ENCODE measurements at regions not wholly inside any gene's neighbourhood (a gene's known extent, or its start where the extent isn't known, plus 50 kb on each side); places are given as distances from the start of the nearest gene placed in this dataset.
"Not testable (repeated sequence)": the region's sequence is repeated elsewhere in the genome, so short reads cannot be mapped to it uniquely, and the experiment has no call there.

DNA sequence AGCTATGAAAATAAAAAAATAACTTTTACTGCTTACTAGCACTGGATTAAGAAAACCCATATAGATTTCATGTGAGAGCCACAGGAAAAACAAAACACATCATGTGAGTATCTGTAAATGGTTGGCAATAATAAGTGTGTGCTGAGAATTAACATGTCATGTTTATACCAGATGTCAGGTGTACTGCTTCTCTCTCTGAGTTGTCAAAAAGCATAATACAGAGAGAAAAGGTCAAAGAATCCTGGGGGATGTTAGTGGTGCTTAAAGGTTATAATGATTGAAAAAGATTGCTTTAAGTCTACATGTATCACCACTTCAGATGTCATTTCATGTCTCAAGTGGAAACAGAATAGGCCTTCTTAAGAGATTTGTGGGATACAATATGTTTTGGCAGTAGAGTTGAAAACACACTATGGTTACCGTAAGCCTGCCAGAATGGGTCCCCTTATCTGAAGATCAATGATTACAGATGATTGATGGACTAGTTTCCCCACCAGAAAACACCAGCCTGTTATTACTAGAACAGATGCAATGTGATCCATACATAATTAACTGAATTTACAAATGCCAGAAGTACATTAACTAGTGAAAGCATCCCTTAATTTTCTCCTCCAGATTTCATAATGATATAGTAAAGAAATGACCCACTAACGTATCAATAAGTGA is 204.1 kb downstream of the CNTN3 start:
- DNase-seq = no peak

DNA sequence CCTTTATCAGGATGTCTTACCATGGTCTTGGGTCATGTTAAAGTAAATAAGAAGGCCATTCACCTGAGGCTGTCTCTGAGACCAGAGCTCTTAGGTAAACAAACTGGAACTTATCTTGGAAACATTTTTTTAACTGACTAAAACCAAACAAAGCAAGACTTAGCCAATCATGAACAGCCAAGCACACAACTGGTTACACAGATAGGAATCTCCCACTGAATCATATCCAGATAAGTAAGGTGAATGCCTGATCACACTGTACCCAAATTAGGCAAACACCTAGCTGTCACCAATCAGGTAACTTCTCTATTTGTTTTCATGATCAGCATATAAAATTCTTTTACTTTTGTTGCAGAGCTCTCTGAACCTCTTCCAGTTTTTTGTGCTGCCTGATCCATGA is 205.4 kb downstream of the CNTN3 start:
- no peak for DNase-seq

DNA sequence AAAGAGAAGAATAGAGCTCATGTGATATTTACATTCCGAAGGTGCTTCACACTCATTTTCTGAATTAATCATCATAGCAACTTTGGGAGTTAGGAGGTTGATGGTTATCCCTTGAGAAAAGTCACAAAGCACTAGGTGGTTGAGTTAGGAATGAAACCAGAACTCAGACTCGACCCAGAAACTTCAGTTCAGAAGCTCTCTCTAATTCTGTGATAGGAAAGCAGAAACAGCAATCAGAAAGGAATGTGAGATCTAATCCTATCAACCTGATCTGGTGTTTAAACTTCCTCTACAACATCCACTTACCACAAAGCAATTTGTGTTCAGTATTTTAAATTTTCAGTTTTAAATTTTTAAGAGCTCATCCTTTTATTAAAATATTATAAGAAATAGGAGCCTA is 211.2 kb downstream of the CNTN3 start:
- no peak for DNase-seq

DNA sequence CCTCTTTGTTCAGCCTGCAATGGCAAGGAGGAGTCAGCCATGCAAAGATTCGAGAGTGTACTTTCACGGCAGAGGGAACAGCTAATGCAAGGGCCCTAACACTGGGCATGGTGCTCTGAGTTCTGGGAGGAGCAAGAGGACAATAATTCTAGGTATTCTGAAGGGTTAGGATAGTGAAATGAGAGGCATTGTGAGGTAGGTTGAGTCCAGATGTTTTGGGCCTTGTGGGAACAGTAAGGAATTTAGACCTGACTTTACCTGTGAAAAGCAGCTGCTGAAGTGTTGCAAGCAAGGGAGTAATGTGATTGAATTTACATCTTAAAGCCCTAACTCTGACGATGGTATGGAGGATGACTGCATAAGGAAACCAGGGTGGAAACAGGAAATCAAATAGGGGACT is 211.6 kb downstream of the CNTN3 start:
- no peak for DNase-seq

DNA sequence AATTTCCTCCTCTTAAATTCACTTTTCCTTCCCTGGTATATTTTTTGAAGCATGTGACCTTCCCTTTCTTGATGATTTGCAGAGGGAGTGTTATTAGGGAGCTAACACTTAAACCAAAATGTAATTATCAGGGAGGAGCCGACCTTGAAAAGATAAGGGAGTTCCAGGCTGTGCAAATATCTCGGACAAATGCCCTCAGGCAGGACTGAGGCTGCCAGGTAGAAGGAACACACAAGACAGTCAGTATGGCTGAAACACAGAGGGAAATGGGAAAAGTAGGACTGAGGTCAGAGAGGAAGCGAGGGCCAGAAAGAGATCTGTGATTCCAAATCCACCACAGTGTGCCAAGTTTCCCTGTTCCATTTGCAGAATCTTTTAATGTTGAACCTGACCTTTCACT is 221.0 kb downstream of the CNTN3 start:
- DNase-seq = no peak

DNA sequence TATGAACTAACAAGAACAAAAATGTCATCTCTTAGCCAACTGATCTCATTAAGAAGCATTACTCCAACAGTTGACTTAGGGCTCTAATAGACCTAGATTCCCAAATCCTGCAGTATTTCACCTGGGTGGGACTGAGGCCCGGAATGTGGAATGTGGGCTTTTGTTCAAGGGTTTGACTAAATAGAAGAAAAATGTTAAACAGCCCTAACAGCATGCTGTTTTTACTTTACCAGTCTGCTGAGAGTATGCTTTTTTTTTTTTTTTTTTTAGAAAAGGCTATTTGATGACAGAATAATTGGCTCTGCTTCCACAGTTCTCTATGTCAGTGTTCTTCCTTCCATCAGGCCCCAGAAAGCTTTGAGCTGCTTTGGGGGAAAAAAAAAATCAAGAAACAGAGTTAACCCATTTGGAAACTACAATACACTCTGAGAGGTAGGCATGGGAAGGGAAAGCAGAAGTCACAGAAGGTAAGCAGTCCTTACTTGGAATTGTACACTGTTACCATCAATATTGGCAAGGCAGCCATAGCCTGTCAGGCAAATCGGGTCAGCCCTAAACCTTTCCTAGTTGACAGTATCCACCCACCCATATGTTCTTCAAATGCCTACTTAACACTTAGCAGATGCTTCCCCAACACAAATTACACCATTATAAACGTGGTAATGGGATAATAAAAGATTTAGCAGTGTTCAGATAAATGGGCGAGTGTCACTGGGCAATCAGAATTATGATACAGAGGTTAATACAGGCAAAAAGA is 224.2 kb downstream of the CNTN3 start:
- no peak for DNase-seq

DNA sequence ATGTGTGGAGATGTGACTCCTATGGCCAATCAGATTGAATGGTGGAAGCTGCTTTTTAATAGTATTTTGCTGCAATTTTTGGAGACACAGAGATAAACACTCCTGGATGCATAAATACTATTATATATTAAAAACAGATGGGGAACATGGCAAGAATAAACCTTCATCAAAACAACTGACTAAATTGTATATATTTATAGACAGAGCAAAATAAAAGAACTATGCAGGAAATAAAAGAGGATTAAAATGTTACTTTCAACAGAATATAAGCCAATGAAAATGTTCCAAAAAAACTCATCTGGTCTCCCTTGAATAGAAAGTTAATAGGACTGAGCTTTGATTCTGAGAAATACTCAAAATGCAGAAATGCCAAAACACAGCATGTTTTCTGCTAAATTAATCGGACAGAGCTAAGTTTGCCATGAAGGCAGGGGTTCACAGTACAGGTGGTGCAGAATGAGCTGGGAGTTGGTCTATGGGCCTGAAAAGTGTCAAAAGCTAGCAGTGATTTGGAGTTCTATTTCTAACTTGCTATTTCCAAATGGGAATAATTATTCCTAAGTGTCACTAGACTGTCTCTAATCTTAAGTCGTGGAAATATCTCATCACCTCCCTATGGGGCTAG is 227.2 kb downstream of the CNTN3 start:
- DNase-seq = no peak

DNA sequence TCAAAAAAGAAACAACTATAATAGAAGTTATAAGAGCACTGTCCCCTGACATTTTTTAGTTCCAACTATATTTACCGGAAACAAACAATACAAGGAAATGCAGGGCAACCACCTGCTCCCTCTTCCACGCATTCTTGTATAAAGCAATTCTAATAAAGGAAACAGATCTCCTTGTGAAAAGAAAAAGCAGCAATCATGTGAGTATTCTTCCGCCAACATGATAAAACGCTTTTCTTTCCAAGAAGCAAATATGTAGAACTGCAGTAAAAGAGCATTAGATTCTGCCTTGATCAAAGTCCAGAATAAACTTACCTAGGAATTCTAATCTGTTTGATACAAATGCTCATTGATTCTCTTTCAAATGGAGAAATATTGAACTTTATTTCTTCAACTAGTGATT is 230.3 kb downstream of the CNTN3 start:
- no peak for DNase-seq

DNA sequence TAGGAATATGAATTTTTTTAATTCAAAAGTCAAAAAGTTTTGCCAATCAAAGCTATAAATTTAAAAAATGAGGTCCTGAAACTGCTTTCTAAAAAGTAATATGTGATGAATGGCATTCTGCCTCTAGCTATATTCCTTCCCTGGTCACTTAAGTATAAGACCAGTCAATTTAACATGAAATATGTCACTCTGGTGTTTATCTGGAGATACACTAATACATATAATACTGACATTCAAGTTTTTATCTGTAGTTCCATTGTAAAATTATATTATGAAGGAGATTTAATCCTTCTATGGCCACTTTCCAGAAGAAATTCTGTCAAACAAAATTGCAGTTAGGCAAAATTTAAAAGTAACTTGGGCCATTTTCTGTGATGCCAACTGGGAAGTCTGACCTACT is 236.8 kb downstream of the CNTN3 start:
- DNase-seq = no peak

DNA sequence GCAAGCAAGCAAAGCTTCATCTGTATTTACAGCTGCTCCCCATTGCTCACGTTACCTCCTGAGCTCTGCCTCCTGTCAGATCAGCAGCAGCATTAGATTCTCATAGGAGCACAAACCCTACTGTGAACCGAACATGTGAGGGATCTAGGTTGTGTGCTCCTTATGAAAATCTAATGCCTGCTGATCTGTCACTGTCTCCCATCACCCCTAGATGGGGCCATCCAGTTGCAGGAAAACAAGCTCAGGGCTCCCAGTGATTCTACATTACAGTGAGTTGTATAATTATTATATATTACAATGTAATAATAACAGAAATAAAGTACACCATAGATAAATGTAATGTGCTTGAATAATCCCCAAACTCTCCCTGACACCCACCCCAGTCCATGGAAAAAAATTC is 238.1 kb downstream of the CNTN3 start:
- not testable (repeated sequence) for DNase-seq

DNA sequence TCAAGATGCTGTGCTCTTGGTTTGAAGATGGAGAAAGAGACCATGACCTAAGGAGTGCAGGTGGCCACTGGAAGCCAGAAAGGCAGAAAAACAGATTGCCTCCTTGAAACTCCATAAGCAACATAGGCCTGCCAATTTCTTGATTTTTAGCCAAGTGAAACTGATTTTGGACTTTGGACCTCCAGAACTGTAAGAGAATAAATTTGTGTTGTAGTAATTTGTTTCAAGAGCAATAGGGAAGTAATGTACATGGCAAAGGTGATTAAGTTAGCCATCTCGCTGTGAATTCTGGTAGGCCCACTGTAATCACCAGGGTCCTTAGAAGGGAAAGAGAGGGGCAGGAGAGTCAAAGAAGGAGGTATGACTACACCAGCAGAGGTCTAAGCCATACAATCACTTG is 238.8 kb downstream of the CNTN3 start:
- DNase-seq = no peak

DNA sequence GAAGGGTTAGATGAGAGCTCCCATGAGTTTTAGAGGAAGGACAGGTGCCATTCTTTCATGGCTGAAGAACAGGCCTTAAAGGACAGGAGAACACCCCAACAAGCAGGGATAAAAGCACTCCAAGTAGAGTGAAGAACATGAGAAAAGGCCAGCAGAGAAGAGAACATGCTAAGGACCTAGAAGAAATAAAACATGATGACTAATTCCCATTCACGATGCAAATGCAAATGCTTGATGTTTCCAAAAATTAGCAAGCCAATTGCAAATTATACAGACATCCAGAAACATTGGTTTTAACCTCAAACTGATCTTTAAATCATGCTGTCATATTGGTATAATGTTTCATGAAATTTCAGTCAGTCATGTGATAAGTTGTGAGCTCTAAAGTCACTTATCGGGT is 241.7 kb downstream of the CNTN3 start:
- no peak for DNase-seq

DNA sequence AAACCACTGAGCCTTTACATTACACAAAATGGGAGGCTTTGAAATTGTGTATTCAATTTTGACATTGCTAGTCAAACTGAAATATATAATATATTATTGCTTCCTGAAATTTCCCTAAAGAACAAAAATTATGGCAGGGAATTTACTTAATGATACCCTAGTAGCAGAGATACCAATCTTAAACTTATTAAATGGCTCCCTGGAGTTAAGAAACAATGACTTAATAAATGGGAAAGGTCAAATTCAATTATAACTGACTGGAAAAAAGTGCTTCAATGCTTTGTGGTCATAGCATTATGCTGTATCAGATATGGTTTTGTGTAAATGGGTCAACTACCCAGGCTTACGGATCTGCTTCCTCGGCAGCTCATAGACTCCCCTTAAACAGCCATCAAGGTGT is 244.1 kb downstream of the CNTN3 start:
- no peak for DNase-seq

DNA sequence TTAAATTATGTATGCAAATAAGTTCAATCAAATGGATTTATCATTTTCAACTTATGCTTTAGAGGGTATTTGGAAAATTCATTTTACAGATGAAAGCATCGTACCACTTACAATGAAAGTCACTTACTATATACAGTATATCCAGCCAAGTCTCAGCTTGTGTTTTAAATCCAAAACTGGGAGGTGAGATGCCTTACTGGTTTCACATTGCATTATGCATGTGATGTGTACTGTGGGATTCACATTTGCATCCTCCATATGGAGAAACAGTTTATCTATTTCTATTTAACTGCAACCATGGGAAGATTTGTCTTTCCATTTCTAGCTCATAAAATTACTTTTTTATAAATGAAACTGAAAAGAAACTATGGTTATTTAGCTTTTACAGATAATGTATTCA is 248.1 kb downstream of the CNTN3 start:
- DNase-seq = no peak

DNA sequence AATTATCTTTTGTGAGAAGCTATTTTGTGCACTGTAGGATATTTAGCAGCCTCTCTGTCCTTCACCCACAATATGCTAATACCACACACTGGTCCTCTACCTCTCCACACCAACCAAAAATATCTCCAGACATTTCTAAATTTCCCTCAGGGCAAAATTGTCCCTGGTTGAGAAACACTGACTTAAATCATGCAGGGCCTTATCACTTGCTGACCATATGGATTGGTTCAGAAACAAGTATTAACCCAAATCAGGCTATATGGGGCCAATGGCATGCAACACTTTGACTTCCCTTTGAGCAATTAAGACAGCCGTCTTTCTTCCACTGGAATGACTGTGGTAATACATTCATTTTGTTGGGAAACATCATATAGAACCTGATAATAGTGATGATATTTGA is 251.1 kb downstream of the CNTN3 start:
- DNase-seq = no peak

DNA sequence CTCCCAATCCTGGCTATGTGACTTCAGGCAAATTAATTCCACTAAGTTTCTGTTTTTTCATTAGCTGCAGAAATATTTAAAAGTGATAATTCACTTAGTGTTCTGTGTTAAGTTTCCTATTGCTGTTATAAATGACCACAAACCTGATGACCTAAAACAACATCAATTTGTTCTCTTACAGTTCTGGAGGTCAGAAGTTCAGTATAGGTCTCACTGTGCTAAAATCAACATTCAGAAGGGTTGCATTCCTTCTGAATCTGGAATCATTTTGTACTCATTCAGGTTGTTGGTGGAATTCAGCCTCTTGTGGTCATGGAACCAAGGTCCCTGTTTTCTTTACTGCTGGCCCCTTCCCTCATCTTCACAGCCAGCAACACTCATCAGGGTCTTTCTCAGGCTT is 254.1 kb downstream of the CNTN3 start:
- no peak for DNase-seq

DNA sequence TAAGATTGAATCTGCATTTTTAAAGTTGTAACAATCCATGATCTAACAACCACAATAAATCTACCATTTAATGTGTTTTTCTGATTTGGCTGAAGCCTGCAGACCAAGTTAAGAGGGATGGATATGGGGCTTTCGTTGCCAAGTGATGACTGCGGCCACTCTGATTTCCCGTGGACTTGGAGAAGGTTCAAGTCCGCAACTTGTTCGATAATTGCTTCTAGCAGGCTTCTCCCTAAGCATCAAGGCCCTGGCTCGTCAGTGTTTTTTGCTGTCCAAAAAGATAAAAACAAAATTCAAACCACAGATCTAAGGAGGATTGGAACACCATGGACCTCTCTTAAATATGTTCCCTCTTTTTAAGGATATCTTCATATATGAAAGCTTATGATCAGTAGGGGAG is 256.6 kb downstream of the CNTN3 start:
- no peak for DNase-seq

DNA sequence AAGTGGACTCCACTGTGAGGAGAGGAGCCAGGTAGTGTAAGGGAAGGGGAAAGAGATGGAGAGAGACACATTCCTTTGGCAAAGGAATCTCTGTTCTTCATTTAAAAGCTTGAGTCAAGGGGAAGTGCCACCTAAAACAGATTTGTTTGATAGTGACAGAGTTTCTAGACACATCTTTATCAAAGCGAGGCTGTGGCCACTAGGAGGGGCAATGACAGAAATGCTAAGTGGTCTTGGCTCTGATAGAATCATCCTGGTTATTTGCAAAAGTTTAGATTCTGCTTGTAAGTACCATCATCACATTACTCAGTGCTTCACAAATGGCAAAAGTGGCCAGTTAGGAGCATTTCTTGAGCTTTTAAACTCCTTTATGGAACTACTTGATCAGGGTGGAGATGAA is 261.4 kb downstream of the CNTN3 start:
- DNase-seq = no peak

DNA sequence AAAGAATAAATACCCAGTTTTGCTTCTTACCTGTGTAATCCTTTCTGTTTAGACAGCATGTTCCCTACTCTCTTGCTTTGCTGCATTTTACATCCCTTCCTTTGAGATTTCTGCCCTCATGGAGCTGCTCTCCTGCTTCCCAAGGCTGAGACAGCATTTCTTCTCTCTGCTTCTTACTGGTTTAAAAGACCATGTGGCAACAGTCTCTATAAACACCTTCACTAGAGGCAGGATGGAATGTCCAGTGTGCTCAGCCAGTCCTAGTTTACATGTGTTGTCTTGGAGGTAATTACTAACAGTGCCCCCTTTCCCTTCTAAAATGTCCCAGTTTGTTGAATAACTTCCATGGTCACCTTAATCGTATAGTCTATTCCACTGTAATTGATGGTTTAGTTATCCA is 262.3 kb downstream of the CNTN3 start:
- no peak for DNase-seq

DNA sequence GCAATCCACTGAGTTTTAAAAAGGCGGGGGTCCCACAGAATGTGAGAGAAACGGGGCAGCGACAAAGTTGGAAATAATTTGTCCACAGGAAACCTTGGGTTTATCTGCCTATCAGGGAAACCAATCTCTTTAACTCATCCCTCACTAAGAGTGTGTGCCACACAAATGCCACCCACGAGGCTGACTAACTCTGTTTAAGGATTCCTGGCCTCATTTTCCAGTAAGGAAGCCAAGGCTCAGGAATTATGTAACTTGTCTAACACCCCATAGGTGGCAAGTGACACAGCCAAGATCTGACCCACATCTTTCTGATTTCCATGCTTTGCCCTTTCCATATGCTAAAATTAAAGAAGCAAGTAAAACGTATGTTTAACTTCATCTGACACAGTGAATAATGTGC is 263.2 kb downstream of the CNTN3 start:
- DNase-seq = no peak

DNA sequence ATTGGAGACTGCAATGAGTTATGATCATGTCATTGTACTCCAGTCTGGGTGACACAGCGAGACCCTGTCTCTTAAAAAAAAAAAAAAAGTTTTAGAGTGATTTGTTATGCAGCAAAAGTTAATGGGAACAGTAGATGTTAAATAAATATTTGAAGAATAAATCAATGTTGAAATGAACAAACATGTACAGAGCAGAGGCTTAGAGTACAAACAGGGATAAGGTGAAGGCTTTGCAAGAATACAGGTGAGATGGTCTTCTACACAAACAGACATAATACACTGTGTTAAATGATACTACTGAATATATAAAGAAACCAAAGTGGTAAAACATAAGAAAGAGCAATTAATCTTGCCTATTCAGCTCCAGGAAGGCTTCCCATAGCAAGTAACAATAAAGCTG is 265.4 kb downstream of the CNTN3 start:
- DNase-seq = no peak

DNA sequence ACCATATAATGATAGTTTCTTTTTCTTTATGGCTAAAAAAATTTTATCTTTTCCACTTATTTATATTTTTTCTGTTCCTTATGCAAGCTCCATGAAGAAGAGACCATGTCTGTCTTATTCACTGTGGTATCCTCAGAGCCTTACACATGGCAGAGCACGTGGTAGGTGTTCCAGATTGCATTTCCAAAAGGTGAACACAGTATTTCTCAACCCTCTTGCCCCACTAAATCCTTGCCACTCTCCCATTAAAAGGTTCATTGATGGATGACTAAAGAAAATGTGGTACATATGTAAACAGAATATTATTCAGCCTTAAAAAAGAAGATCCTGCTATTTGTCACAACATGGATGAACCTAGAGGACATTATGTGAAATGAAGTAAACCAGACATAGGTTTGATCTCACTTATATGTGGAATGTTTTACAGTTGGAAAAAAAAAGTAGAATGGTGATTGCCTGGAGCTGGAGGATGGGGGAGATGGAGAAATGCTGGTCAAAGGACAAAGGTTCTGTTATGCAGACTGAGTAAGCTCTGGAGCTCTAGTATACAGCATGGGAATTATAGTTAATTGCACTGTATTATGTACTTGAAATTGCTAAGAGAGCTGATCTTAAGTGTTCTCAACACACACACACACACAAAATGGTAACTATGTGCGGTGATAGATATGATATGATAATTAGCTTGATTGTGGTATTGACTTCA is 266.7 kb downstream of the CNTN3 start:
- no peak for DNase-seq

DNA sequence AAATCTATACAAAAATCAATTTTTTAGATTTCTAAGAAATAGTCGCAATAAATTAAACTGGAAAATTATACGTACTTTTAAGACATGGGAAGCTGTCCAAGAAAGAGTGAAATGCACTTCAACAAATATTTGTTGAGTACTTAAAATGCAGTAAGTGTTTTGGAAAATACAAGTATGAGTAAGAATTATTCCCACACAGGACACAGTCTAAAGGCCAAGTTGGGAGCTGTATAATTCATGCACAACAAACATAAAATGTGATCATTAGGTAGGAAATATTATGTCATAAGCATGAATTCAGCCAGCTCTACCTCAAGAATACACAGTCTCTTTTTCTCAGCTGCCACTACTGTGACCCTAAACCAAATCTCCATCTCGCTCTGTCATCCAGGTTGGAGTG is 267.6 kb downstream of the CNTN3 start:
- no peak for DNase-seq

DNA sequence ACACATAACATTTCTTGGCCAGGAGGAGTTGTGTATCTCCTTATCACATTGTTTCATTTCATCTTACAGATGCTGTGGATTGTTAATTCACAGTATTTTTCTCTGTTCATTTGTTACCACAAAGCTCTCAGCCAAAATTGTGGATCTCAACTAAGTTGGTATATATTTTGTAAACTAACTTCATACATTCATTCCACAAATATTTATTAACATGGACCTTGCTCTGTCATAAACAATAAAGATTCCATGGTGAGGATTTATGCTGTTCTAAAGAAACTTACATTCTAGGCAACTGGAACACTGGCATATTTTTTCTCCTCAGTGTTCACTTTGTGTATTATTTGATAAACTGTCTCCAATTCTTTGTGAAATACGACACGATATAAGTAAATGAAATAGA is 268.8 kb downstream of the CNTN3 start:
- DNase-seq = no peak
